NCI-H2196 (cell line): ENCODE measurements at regions not wholly inside any gene's neighbourhood (a gene's known extent, or its start where the extent isn't known, plus 50 kb on each side); places are given as distances from the start of the nearest gene placed in this dataset.

Source experiments
- DNase-seq: peaks from one replicate; lab custom pipeline; 2025; ENCODE audit not compliant: unreplicated experiment; lab: John Stamatoyannopoulos, UW

DNA sequence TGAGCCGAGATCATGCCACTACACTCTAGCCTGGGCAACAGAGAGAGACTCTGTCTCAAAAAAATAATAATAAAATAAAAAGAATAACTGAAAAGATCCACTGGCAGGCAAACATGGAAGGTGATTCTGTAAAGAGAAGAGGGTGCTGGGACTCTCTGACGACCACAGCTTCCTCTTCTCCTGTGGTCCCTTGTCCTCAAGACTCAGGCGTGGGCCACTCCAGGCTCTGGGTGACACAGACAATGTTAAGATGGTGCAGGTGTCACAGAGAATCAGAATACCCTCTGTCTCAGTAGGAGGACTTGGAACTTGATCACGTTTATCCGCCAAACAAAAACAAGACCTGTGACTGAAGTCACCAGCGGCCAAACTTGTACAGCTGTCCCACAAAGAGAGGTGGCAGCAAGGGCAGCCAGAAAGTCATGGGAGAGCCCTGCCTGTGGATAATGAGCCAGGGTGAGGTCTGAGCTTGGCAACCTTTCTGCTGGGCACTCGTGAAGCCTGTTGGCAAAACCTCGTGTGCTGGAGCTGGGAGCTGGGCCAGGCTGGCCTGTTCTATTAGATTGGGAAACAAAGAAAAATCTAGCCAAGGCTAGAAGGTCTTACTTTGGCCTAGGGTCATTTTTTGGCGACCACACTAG lies 76.4 kb upstream of the ITGA6 start:
- peak; percentile 60 for DNase-seq

DNA sequence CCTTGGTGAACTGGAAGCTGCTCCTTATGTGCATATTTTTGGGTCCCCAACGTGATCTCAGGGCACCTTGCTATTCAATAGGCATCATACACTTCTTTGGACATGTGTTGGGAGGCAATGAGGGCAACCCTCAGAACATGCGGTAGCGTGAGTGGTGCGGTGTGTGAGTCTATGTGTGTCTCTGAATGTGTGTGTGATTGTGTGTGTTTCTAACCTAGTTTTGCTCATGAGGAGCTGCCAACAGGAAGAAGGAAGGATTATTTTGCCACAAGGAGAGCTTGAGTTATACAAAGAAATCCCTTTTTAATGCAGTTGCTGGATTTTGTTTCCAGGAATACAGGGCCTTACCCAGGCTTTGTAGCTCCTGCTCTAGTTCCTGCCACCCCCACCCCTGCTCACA lies 75.8 kb upstream of the ITGA6 start:
- no peak for DNase-seq

DNA sequence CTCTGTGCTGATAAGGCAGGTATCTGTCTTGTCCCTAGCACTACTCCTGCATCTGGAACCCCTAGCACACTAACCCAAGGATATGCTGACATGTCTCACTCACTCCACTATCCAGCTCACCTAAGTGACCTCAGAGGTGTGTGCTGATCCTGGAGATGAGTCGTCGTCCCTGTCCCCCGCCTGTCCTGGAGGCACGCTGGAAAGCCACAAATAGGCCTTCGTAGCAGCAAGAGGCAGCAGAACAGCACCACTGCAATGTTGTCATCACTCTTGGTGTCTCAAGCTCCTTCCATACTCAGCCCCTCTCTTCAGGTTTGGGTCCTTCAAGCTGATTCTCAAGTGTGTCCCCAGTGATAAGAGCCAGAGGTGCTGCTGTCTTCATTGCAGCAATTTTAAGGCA lies 73.0 kb upstream of the ITGA6 start:
- DNase-seq = no peak

DNA sequence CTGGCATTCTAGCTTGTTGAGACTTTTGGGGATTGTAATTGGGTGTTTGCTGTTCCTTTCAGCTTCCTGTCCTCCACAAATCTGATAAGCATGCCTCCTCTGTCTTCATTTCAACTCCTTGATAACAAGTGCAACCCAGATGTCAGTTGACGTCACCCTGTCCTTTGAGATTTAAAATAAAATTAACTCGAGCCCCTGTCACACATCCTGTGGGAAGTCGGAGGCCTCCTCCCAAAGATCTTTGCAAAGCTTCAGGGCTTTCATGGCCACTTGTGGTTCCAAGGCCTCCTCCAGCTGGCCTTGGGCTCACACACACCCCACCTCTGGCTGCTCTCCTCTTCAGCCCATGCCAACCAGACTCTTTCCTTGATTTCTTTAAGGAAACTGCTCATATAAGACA lies 69.9 kb upstream of the ITGA6 start:
- DNase-seq = no peak

DNA sequence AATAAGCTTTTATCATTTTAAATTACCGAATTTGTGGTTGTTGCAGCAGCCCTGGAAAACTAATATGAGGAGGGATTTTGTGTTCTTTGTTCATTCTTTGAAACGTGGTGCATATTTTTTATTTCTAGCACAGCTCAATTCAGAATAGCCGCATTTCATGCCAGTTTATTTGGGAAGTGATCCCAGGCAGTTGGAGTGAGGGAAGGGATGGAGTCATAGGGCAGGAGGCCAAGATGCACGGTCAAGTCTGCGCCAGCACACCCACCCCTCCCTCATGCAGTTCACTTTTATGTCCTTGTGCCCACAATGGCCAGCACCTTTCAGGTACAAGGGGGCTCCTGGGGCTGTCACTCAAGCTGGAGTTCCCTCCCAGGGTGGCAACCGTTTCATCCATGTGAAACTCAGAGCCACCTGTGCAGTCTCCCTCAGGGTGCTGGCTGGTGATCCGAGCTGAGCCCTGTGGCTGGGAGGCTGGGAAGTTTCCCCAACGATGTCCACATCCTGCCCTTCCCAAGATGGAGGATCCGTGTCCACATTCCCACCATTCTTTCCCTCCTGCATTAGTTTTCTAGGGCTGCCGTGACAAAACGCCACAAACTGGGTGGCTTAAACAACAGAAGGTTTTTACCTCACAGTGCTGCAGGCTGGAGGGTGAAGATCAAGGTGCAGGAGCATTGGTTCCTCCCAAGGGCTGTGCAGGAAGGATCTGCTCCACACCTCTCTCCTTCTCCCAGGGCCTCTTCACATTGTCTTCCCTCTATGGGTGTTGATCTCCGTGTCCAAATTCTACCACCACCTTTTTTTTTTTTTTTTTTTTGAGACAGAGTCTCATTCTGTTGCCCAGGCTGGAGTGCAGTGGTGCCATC lies 68.5 kb upstream of the ITGA6 start:
- DNase-seq = no peak

DNA sequence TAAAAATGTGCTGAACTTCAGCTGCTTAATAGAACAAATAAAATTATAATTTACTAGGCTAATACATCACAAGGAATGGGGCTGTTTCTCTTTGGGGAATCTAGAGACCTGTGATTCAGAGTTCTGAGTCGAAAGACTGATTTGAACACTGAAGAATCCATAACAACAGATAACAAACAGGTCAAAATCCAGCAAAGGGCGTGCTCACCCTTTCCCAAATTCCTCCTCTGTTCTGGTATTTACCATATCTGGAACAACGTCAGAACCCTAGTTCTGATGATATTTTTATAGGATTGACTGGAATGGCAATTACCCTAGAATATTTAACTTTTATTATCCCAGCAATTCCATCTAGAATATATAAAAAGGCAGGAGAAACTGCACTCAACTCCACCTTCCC lies 66.0 kb upstream of the ITGA6 start:
- DNase-seq = no peak

DNA sequence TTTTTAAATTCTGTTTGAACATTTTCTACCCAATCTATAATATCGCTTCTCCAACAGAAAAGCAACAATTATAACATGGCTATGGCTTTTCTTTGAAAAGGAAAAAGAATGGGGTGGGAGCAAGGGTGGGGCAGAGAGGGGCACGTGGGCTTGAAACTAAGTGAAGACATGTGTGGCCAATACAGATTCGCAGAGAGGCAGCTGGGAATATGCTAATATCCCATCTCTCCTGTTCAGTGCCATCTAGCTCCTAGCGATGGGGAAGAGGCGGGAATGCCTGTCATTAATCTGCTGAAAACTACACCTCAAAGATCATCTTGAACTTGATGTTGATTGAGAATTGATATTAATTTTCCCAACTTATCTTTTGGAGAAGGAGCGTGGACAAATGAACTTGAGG lies 65.5 kb upstream of the ITGA6 start:
- DNase-seq = no peak

DNA sequence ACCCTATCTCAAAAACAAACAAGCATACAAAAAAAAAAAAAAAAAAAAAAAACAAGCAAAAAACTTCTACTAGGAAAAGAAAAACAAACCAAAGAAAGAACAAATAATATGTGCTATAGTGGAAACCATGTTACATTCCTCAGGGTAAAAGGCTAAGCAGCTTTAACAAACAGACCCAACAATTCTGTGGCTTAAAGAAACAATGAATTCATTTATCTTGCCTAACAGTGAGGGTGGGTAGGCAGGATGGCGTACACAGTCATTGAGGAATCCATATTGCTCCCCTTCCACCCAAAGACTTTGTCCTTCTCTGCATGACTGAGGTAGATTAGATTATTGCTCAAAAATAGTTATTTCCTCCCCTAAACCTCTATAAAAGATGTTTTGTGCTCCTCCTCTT lies 63.1 kb upstream of the ITGA6 start:
- no peak for DNase-seq

DNA sequence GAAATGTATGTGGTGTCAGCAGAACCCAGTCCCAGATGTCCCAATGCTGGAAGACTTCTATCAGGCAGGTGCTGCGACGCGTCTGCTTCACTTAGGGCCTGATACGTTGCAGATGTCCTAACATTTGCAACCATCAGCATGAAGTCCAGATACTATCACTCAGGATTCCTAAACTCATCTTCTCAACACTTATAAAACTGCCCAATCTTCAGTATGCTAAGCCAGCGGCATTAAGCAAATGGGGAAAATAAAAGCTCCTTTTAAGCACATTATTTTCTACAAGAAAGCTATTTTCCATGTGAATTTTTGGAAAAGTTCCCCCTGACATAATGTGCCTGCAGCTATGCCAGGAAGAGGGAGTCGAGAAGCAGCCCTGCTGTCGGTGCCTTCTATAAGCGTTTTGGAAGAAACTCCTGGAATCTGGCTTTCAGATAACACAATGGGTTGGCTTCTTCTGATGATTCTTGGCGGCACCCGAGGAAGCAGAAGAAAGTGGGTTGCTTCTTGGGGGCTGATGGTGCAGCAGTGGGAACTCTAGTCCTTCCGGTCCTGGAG lies 60.7 kb upstream of the ITGA6 start:
- DNase-seq = no peak

DNA sequence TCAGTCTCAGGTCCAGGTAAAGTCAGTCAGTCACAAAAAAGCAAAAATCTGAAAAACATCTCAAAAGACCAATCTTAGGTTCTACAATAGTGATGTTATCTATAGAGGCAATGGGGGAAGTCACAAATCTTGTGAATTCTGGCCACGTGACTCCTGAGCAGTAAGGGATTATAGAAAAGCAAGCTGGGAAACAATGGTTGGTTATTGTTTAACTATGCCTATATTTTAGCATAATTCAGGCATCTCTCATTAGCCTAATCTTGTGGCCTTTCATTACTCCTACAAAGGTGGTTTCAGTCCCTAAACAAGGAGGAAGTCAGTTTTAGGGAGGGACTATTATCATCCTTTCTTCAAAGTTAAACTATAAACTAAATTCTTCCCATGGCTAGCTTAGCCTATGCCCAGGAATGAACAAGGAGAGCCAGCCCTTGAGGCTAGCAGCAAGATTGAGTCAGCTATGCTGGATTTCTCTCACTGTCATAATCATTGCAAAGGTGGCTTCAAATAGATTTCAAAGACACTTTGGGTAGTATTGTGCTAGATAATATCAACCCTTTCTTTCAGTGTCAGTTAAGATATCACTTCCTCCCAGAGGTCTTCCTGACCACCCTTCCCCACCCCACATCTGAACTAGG lies 56.4 kb upstream of the ITGA6 start:
- DNase-seq = no peak

DNA sequence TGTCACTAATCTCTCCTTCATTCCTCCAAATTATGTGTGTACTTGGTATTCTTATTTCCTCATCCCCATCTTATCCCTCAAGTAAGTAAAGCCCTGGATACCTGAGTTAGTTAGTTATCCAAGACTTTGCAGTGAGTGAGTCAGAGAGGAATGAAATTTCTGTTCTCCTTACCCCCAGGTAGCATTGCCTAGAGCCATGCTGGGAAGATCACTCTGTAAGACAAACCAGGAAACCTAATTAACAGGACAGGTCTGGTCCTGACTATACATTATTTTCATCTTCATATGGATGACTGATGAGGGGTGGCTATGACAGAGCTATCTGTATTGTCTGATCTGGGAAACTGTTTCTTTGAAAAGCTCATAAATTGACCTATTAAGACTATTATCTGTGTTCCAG lies 55.0 kb upstream of the ITGA6 start:
- no peak for DNase-seq

DNA sequence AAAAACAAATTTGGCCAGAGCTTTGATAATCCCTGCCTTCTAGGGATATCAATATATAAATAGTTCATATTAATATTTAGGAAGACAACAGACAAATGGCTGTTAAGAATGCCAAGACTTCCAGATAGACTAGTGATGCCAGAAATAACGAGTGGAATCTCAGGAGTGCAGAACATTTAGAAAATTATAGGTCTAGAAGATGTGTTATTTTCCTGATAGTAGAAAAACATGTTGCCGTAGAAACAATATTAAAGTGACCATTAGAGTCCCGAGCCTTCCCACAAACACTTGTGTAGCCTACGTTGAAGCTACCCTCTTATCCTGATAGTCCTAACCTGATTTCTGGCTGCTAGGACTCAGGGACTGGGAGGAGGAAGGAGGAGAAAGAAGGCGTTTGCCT lies 54.3 kb upstream of the ITGA6 start:
- DNase-seq = no peak

DNA sequence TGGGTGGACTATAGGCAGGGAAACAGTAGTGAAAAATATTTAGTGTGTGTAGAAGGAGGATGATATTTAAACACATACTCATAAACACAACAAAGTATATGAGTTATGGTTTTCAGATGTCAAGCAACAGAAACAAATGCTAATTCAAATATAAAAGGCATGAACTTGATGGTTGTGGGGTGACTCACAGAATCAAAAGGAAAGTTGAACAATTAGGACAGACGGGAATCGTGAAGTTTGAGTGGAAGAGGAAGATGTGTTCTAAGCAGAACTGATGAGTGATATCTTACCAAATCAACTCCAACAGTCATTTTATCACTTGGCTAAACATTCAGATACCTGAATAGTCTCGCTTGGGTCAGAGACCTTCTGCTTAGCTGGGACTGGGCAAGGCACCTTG lies 53.6 kb upstream of the ITGA6 start:
- DNase-seq = no peak

DNA sequence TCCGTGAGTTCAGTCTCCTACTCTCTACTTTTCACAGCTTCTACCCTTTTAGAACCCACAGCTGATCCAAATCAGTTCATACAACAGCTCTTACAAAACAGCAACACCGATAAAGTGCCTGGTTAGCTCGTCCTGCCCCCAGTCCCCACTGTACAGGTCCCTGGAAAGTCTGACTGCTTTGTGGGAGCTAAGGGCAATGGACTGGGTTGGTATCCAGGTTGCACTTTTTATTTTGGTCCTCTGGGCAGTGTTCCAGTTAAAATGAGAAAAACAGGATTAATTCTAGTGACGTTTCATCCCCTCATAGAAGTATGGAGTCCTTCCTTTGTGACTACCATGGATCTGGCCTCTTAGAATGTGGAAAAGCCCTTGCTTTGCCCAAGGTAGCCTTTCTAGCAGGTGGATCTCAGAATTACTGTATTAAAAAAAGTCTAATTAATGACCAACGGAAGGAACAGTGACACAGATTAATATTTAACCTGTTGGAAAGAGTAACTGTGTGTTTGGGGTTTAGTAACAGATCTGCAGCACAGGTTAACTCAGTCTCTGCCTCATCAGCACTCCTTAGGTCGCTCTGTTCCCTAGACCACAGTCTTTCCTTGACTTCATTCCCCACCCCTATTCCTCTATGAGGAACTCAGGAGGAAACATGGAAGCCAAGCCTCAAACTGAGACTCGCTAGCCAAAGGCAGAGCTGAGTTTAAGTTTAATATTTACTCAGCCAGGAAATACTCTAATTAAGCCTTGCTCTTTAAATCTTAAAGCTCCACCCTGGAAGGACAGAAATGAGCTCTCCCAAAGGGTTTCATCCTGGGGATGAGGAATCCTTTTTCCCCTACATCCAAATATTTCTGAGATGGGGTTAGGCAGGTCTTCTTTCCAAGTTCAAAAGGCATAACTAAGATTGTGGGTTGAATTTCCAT lies 52.8 kb upstream of the ITGA6 start:
- no peak for DNase-seq

DNA sequence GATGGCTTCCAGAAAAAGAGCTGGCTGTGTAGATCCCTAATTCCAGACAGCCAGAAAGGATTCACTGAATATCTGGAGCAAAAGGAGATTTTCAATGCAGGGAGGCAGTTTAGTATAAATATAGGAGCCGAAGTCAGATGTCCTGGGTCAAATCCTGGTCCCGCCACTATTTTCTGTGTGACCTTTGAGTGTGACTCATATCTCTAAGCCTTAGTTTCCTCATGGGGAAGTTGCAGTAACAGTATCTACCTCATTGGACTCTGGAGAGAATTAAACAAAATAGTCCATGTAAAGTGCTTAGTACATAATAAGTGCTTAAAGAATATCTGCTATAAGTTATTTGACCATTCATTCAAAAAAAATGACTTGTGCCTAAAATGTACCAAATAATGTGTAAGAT lies 52.1 kb upstream of the ITGA6 start:
- DNase-seq = no peak

DNA sequence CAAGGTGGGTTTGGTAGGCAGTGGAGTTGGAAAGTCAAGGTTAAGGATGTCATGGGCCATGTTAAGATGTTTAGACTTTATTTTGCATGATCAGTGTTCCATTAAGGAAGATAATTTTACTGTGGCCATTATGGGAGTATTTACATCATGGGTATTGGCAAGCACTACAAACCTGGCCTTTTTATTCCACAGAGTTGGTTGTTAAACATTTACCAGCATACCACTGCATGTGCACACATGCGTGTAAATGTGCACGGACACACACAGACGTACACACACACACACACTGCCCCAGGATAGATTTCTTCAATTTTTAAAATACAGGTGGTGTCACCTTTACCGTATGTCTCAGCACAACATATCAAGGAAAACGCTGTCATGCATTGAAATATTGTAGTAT lies 51.4 kb upstream of the ITGA6 start:
- no peak for DNase-seq

DNA sequence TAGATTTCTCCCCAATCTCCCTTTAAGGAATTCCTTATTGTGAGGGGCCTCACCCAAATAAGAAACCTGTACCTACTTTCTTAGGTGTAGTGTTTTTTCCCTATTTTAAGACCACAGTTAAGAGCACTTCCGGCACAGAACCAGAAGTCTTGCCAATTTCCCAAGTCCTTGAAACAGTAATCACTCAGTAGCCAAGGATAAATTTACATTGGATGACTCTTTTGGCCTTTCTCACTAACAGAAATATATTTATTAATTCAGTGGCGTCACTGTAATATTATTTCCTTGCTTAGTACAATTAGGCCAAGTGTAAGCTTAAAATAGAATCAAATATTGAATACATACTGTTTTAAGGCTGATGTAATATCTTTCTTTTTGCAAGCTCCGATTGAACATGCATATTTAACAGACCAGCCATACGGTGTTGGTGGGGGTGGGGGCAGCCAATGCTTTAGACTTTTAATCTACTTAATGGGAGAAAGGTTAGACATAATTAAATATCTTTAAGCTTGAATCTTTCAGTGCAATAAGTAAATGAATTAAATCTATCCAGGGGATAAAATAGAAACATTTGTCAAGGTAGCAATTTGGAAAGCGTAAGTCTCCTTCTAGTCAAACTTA lies 50.8 kb upstream of the ITGA6 start:
- no peak for DNase-seq

DNA sequence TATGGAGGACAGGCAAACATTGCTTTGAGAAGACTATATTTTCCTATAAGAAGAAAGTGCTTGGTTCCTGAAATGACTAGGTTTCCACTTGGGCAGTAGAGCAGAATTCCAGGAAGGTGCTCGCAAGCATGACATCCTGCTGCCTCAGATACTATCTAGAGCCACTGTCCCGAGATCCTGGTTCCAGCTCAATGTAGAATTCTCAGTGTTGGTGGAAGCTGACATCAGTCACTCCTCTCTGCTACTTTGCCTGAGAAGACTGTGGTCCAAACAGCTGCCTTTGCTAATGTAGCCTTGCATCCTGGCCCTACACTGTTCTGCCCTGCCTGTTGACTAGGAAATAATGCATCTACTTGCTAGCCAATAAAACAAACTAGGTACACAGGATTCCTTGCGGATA lies 50.0 kb upstream of the ITGA6 start:
- no peak for DNase-seq
